Caco-2 (cell line): ENCODE measurements at regions not wholly inside any gene's neighbourhood (a gene's known extent, or its start where the extent isn't known, plus 50 kb on each side); places are given as distances from the start of the nearest gene placed in this dataset.

Source experiments
- BruUV-seq: library from RNA; stranded (reverse); fragments of 400-500 nt; replicated peaks from 2 replicates; lab custom pipeline; 2021; lab: Mats Ljungman, UMichigan
- CTCF ChIA-PET: fragments of 300-600 bp; sonication (Branson Sonifier 250); formaldehyde crosslinking; loops from one replicate; lab custom pipeline; 2022; ENCODE audit warnings: antibody characterized with exemption; lab: Charles Lee
- POLR2A ChIA-PET: fragments of 300-600 bp; sonication (Branson Sonifier 250); formaldehyde crosslinking; loops from one replicate; lab custom pipeline; 2022; ENCODE audit warnings: antibody characterized with exemption; lab: Charles Lee
- DNase-seq, 2 experiments: peaks; one replicate each; pipeline versions ENCODE4 v3.0.0 to v3.0.0-alpha.2; 2020 to 2022
- H3K27me3 ChIP-seq: replicated peaks from 2 replicates; pipeline ENCODE4 v1.6.0; 2011; ENCODE audit warnings: low read length; ENCODE audit not compliant: control insufficient read depth, insufficient read depth
- H3K36me3 ChIP-seq: 2 replicates; pipeline ENCODE4 v1.5.1; 2011; ENCODE audit warnings: low read length; ENCODE audit not compliant: control insufficient read depth, insufficient read depth
- H3K4me1 ChIP-seq: fragments of 250-450 bp; sonication (Bioruptor Pico); 2 replicates; pipeline ENCODE4 v1.5.1; 2020; ENCODE audit warnings: mild to moderate bottlenecking
- H3K4me3 ChIP-seq: 2 replicates; pipeline ENCODE4 v1.5.1; 2011; ENCODE audit warnings: low read depth, mild to moderate bottlenecking, control low read depth, low read length
- H3K9me3 ChIP-seq: fragments of 250-450 bp; sonication (Bioruptor Pico); 2 replicates; pipeline ENCODE4 v1.5.1; 2020; ENCODE audit warnings: mild to moderate bottlenecking, moderate library complexity
- H3K27ac Mint-ChIP-seq: one replicate; pipeline ENCODE4 v1.8.0; 2022; ENCODE audit warnings: mixed read lengths; ENCODE audit not compliant: unreplicated experiment
- H3K27me3 Mint-ChIP-seq: one replicate; pipeline ENCODE4 v1.8.0; 2022; ENCODE audit warnings: mixed read lengths; ENCODE audit not compliant: insufficient read depth, unreplicated experiment
- H3K36me3 Mint-ChIP-seq: one replicate; pipeline ENCODE4 v1.8.0; 2022; ENCODE audit warnings: mild to moderate bottlenecking, mixed read lengths; ENCODE audit not compliant: insufficient read depth, unreplicated experiment
- H3K4me1 Mint-ChIP-seq: one replicate; pipeline ENCODE4 v1.8.0; 2022; ENCODE audit warnings: low read depth, mixed read lengths; ENCODE audit not compliant: unreplicated experiment
- H3K4me3 Mint-ChIP-seq: one replicate; pipeline ENCODE4 v1.8.0; 2022; ENCODE audit warnings: mild to moderate bottlenecking, moderate library complexity, mixed read lengths; ENCODE audit not compliant: unreplicated experiment
- H3K9me3 Mint-ChIP-seq: one replicate; pipeline ENCODE4 v1.8.0; 2022; ENCODE audit warnings: mixed read lengths; ENCODE audit not compliant: unreplicated experiment
- intact Hi-C: fragments of 100-400 bp; cut with micrococcal nuclease; formaldehyde crosslinking; loops from one replicate; pipeline ENCODE4 v1.10.0; 2022; ENCODE audit not compliant: unreplicated experiment
- TF ChIP-seq, protein P1 (sequence below), 2 experiments: fragments of 200-600 bp in 1 of 2; IDR thresholded peaks; 1 replicate in 1 of 2; 2 replicates in 1 of 2; pipeline versions ENCODE4 v1.5.1 to v1.8.0; 2011 to 2022; ENCODE audit warnings: antibody characterized with exemption in 1 of 2, control low read depth in 1 of 2, inconsistent platforms in 1 of 2, low read depth in 1 of 2, low read length in 1 of 2, mild to moderate bottlenecking in 1 of 2, moderate library complexity in 1 of 2; ENCODE audit not compliant: insufficient read depth in 1 of 2, severe bottlenecking in 1 of 2, unreplicated experiment in 1 of 2

DNA sequence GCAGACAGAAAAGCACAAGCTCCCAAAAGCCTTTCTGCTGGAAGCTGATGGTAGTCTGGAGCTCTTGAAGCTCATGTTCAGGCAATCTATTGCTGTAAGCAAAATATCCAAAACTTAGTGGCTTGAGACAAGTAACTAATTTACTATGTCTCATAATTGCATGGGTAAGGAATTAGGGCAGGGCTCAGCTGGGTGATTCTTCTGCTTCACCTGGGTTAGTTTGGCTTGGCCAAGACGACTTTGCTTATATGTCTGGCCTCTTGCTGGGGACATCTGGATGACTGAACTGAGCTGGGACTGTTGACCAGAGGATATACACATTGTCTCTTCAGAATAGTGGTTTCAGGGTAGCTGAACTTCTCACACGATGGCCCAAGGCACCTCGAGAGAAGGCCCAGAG lies 96.8 kb upstream of the WSCD1 start:
- POLR2A ChIA-PET = no interaction called here
- Mint-ChIP-seq H3K4me3 (no peak overlapping the region), H3K27ac (no peak overlapping the region), H3K27me3 (peaks cover 6% of the 10 kb centered on the region), H3K4me1 (no peaks in the 10 kb centered on the region), H3K9me3 (no peaks in the 10 kb centered on the region), H3K36me3 (no peaks in the 10 kb centered on the region)
- TF ChIP-seq, protein P1, sequence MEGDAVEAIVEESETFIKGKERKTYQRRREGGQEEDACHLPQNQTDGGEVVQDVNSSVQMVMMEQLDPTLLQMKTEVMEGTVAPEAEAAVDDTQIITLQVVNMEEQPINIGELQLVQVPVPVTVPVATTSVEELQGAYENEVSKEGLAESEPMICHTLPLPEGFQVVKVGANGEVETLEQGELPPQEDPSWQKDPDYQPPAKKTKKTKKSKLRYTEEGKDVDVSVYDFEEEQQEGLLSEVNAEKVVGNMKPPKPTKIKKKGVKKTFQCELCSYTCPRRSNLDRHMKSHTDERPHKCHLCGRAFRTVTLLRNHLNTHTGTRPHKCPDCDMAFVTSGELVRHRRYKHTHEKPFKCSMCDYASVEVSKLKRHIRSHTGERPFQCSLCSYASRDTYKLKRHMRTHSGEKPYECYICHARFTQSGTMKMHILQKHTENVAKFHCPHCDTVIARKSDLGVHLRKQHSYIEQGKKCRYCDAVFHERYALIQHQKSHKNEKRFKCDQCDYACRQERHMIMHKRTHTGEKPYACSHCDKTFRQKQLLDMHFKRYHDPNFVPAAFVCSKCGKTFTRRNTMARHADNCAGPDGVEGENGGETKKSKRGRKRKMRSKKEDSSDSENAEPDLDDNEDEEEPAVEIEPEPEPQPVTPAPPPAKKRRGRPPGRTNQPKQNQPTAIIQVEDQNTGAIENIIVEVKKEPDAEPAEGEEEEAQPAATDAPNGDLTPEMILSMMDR (IDR thresholded peaks at IDR 0.05; ENCODE audit: insufficient read depth in 1 of 2, low read depth in 1 of 2, low read length in 1 of 2, severe bottlenecking in 1 of 2, unreplicated experiment in 1 of 2) = no peak
- no TSS peak for BruUV-seq
- Histone ChIP-seq H3K36me3 (no peaks in the 10 kb centered on the region), H3K9me3 (no peaks in the 10 kb centered on the region), H3K27me3 (no peaks in the 10 kb centered on the region), H3K4me3 (no peak overlapping the region), H3K4me1 (no peaks in the 10 kb centered on the region)
- intact Hi-C loops = no loop called here
- no peak for DNase-seq
- CTCF ChIA-PET = no interaction called here

DNA sequence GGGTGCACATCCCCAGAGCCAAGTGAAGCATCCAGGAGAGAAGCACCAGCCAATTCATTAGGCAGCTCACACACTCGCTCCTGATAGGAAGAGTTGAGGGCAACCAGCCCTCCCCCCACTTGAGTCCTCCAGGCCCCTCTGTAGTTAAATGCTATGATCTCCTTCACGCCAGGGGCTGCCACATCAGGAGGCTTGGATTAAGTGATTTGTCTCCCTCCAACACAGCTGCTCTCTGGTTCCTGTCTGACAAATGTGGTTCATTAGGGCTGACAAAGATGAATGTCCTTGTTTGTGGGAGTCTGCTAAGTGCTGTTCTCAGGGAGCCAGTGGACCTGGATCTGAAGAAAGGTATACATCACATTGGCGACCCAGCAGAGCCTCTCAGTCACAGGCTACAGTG lies 94.5 kb upstream of the WSCD1 start:
- intact Hi-C loops = no loop called here
- Mint-ChIP-seq H3K36me3 (no peaks in the 10 kb centered on the region), H3K9me3 (no peaks in the 10 kb centered on the region), H3K27me3 (peaks cover 6% of the 10 kb centered on the region), H3K4me1 (no peaks in the 10 kb centered on the region), H3K4me3 (no peak overlapping the region), H3K27ac (no peak overlapping the region)
- H3K4me1 ChIP-seq = no peaks in the 10 kb centered on the region
- H3K36me3 ChIP-seq = no peaks in the 10 kb centered on the region
- H3K27me3 ChIP-seq = no peaks in the 10 kb centered on the region
- BruUV-seq = no TSS peak
- TF ChIP-seq, protein P1 (IDR thresholded peaks at IDR 0.05; ENCODE audit: insufficient read depth in 1 of 2, low read depth in 1 of 2, low read length in 1 of 2, severe bottlenecking in 1 of 2, unreplicated experiment in 1 of 2) = no peak
- no peaks in the 10 kb centered on the region for H3K9me3 ChIP-seq
- DNase-seq = no peak
- H3K4me3 ChIP-seq = no peak overlapping the region
- POLR2A ChIA-PET = no interaction called here
- CTCF ChIA-PET = no interaction called here

DNA sequence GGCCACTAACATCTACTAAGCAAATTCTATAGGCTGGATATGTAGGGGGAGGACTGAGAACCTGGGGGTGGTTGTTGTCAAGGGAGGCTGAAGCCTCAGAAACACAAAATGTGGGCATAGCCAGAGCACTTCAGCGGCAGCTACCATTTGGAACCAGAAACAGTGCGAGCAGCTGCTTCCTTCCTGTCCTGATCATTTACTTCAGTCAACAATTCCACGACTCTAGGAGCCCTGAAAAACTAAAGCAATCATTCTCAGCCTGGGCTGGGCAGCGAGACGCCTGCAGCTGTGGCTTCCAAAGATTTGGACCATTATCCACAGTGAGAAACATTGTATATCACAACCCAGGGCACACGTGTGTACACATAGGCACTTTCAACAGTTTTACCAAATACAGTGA lies 93.9 kb upstream of the WSCD1 start:
- H3K4me1 Mint-ChIP-seq = no peaks in the 10 kb centered on the region
- H3K4me1 ChIP-seq = no peaks in the 10 kb centered on the region
- intact Hi-C loops = no loop called here
- no TSS peak for BruUV-seq
- ChIA-PET CTCF (no interaction called here), POLR2A (no interaction called here)
- no peak overlapping the region for H3K27ac Mint-ChIP-seq
- no peak overlapping the region for H3K4me3 Mint-ChIP-seq
- no peaks in the 10 kb centered on the region for H3K36me3 ChIP-seq
- no peak for DNase-seq
- no peaks in the 10 kb centered on the region for H3K27me3 ChIP-seq
- TF ChIP-seq, protein P1 (IDR thresholded peaks at IDR 0.05; ENCODE audit: insufficient read depth in 1 of 2, low read depth in 1 of 2, low read length in 1 of 2, severe bottlenecking in 1 of 2, unreplicated experiment in 1 of 2) = no peak
- no peaks in the 10 kb centered on the region for H3K36me3 Mint-ChIP-seq
- H3K4me3 ChIP-seq = no peak overlapping the region
- H3K27me3 Mint-ChIP-seq = peaks cover 6% of the 10 kb centered on the region
- H3K9me3 Mint-ChIP-seq = no peaks in the 10 kb centered on the region
- no peaks in the 10 kb centered on the region for H3K9me3 ChIP-seq
